ENCODE measurements at regions not wholly inside any gene's neighbourhood (a gene's known extent, or its start where the extent isn't known, plus 50 kb on each side); places are given as distances from the start of the nearest gene placed in this dataset.
A peak's percentile ranks its signal among the peaks of the same experiment; 100 is the strongest.

DNA sequence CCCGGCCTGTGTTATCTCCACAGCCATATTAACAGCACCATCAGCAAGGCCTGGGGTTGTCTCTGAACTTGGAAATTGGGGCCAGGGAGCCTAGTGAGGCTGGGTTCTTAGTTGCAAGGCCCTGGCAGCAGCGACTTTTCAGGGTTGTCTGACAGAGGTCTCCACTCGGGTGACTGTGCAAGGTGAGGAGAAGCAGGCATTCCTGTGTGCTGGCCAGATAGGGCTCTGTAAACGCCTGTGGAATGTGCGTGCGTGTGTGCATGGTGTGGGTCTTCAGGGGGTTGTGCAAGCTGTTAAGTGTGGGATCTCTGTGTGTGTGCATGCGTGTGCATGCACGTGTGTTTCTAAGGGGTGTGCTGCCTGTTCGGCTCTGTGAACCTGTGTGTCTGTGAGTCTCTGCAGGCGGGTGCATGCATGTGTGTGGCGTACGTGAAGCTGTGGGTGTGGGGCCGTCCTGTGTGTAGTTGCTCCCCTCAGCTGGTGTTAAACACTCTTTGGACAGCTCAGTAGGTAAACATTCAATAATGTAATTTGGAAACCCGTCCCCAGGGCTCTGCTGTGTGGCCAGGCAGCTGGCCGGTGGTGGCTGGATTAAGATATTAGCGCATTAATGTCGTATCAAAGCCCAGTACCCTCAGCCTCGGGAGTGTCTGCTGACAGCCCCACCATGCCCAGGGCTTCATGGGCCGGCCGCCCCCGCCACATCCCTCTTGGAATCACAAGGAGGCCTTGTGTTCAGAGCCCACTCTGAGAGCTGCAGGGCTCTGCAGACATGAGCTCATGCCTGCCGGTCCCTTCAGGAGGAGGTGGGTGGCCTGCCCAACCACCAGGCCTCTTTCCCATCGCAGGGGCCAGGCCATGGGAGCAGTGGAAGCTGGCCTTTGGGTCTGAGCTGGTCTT, 189.9 kb downstream of the FOXD2 start:
- H3K4me1 Mint-ChIP-seq: peaks cover 0 to 8% of the 10 kb centered on the region in 2 experiments; a peak in 2 of 4 replicates
- Histone ChIP-seq H4K20me1 (ENCODE audit: control insufficient read depth, insufficient read depth, insufficient read length) (no peaks in the 10 kb centered on the region), H2BK120ac (ENCODE audit: low read depth, low read length, poor library complexity, severe bottlenecking) (no peak overlapping the region), H4K8ac (replicated peaks; ENCODE audit: insufficient read length, low read depth, low read length) (no peak overlapping the region), H3K23me2 (ENCODE audit: insufficient read length, low read depth, low read length, poor library complexity, severe bottlenecking) (no peaks in the 10 kb centered on the region), H3K79me2 (ENCODE audit: insufficient read depth, low read length) (no peaks in the 10 kb centered on the region), H4K5ac (ENCODE audit: insufficient read length, low read depth, low read length) (no peak overlapping the region), H3T11ph (ENCODE audit: low read length) (no peak overlapping the region), H3K27ac (ENCODE audit: insufficient read length, low read depth, low read length) (no peak overlapping the region), H4K91ac (ENCODE audit: insufficient read length, low read depth, low read length) (no peak overlapping the region), H3K14ac (ENCODE audit: insufficient read depth, low read length) (no peak overlapping the region), H3K4me2 (ENCODE audit: insufficient read depth, insufficient read length, low read length) (no peak overlapping the region), H2BK20ac (ENCODE audit: low read depth, low read length, poor library complexity, severe bottlenecking) (no peak overlapping the region), H3K79me1 (ENCODE audit: insufficient read depth, low read depth, low read length, poor library complexity, severe bottlenecking) (no peaks in the 10 kb centered on the region), H2AFZ (ENCODE audit: low read length) (no peak overlapping the region), H3K56ac (ENCODE audit: insufficient read length, low read depth, low read length) (no peak overlapping the region), H2BK15ac (ENCODE audit: low read depth, low read length) (no peak overlapping the region), H3K9me3 (ENCODE audit: control insufficient read depth, low read depth, low read length) (no peaks in the 10 kb centered on the region), H3K4ac (ENCODE audit: low read depth, low read length) (no peak overlapping the region), H2BK5ac (ENCODE audit: insufficient read length, low read length) (no peak overlapping the region), H3K9ac (ENCODE audit: extremely low read depth, insufficient read length, low read length) (no peak overlapping the region), H2BK12ac (ENCODE audit: insufficient read length, low read depth, low read length) (no peak overlapping the region), H2AK5ac (ENCODE audit: insufficient read length, low read length) (no peak overlapping the region), H3K23ac (ENCODE audit: insufficient read length, low read depth, low read length) (no peak overlapping the region), H3K18ac (ENCODE audit: insufficient read length, low read depth, low read length) (no peak overlapping the region), H3K27me3 (ENCODE audit: insufficient read depth, low read length) (no peaks in the 10 kb centered on the region), H3K4me1 (ENCODE audit: insufficient read depth, low read length) (no peaks in the 10 kb centered on the region)
- H3K4me3 Mint-ChIP-seq: no peak overlapping the region
- no peaks in the 10 kb centered on the region for H3K9me3 Mint-ChIP-seq
- TF ChIP-seq, protein P1, sequence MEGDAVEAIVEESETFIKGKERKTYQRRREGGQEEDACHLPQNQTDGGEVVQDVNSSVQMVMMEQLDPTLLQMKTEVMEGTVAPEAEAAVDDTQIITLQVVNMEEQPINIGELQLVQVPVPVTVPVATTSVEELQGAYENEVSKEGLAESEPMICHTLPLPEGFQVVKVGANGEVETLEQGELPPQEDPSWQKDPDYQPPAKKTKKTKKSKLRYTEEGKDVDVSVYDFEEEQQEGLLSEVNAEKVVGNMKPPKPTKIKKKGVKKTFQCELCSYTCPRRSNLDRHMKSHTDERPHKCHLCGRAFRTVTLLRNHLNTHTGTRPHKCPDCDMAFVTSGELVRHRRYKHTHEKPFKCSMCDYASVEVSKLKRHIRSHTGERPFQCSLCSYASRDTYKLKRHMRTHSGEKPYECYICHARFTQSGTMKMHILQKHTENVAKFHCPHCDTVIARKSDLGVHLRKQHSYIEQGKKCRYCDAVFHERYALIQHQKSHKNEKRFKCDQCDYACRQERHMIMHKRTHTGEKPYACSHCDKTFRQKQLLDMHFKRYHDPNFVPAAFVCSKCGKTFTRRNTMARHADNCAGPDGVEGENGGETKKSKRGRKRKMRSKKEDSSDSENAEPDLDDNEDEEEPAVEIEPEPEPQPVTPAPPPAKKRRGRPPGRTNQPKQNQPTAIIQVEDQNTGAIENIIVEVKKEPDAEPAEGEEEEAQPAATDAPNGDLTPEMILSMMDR (conservative IDR thresholded peaks at IDR 0.05): no peak
- no peaks in the 10 kb centered on the region; a peak in 1 of 7 replicates for H3K36me3 Mint-ChIP-seq (ENCODE audit: insufficient read depth in 1 of 3, low read depth in 3 of 3)
- peak; percentile 22 for DNase-seq
- no CpG with 5 or more reads among the region's 23 CpGs for WGBS (ENCODE audit: extremely low coverage, insufficient read length, low lambda C conversion rate)
- H3K27me3 Mint-ChIP-seq (ENCODE audit: low read depth): peaks cover 45% of the 10 kb centered on the region
- H3K27ac Mint-ChIP-seq: no peak overlapping the region; a peak in 1 of 7 replicates

All from H9 (cell line).